NCI-H2081 treated with DMSO at 0.1 percent for 48 hours (cell line): ENCODE measurements at regions not wholly inside any gene's neighbourhood (a gene's known extent, or its start where the extent isn't known, plus 50 kb on each side); places are given as distances from the start of the nearest gene placed in this dataset.

Source experiments
- DNase-seq: peaks from one replicate; lab custom pipeline; 2025; lab: John Stamatoyannopoulos, UW

DNA sequence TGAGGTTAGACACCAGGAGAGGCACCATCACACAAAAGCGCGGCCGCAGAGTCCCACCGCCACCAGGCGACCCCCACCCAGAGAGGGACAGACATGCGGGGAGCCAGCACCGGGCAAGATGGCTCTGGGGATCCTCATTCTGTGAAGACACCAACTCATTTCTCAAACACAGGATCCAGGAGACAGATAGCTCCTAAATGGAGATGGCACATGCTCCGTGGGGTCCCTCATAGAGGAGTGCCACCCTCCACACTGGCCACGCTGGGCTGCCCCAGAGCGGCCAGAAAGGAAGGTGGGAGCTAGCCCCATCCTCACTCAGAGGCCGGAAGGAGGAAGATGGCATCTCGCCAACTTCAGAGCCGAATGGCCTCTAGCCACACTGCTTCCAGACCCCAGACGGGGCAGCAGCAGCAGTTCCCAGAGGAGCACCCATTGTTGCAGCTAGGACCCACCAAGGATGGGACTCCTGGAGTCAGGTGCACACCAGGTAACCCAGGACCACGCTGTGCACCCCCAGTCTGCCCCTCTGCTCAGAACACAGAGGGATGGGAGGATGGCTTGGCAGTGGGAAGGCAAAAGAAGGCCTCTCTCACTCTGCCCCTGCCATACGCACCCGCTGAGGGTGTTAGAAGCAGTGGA is 78.6 kb downstream of the ZIC5 start:
- DNase-seq = no peak

DNA sequence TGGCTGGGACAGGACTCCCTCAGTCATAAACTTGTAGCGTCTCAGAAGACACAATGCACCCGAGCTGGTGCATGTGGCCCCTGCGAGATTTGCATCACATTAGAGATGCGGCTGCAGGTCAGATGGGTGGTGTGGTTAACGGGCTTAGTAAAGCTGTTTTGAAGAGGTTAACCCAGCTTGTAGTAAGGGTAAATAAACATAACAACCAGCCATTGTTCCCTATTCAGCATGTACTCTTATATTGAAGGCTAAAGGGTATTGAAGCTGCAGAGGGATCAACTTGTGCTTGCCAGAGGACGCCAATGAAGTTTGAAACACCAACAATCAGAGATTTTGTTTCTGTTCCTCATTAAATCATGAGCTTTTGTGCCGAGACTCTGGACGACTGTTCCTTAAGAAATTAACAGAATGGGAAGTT is 79.4 kb downstream of the ZIC5 start:
- DNase-seq = no peak

GRCh38 chr13:99886706-99887105 is 84.9 kb downstream of the ZIC5 start:
- no peak for DNase-seq

DNA sequence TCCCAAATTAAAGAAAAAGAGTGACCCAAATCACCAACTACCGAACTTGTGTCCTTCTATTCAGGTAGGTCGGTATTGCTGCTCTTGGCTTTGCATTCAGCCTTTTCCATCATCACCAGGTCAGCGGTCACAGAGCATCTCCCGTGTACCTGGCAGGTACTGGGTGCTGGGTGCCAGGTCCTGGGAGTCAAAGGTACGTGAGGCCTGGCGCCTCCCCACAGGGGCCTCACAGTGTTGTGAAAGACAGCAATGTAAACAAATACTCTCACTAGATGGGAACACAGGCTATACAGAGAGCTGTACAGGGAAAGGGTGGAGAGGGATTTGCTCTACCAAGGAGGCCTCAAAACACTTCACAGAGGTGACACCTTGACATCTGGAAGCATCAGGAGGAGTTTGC is 86.7 kb downstream of the ZIC5 start:
- no peak for DNase-seq

DNA sequence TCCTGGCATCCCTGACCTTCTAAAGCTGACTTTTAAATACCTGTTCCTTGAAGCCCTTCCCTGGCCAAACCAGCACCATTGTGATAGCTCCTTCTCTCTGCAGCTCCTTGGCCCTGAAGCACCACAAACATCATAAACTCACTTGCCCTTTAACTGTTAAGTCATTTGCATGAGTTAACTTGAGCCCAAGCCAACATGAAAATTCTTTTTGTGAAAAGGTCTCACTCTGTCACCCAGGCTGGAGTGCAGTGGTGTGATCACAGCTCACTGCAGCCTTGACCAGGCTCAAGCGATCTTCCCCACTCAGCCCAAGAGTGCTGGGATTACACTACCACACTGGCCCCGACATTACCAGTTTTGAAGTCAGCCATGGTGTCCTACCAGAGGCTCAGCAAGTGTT is 87.8 kb downstream of the ZIC5 start:
- no peak for DNase-seq

GRCh38 chr13:99878921-99879610 is 92.5 kb downstream of the ZIC5 start:
- DNase-seq = no peak

DNA sequence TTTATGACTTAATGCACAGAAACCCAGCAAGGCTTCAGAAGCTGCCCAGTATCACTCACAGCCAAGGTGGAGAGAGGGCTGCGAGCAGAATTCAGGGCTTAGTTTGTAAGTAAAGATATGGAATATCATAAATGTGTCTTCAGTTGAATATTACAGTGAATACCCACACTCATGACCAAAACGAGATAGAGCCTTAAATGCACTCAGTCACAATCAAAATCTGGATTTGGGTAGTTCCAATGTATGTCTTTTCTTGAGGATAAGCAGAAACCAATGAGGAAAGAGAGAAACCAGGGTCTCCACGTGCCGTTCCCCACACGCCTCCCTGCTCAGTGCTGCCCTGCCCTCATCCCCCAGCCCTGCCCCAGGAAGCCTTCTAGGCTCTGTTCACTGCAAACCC is 94.9 kb downstream of the ZIC5 start:
- DNase-seq = no peak

DNA sequence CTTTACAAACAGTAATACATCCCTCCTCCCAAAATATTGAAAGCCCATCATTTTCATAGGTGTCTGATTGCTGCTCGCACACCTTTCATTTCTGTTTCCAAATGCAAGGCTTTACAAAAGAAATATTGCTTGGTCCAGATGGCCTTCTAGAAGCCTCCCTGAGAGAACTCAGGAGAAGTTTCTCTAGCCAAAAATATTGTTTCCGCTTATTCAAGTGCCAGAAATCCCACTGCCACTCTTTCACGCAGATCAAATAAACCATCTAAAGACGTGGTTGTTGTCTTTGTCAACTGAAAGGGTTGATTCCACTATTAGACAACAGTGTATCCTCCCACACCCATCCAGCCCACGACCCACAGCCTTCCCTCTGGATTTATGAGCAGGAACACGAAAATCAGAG is 96.2 kb downstream of the ZIC5 start:
- no peak for DNase-seq

- DNase-seq = no peak
These were observed 97.6 kb downstream of the ZIC5 start for GRCh38 chr13:99873832-99874430.

DNA sequence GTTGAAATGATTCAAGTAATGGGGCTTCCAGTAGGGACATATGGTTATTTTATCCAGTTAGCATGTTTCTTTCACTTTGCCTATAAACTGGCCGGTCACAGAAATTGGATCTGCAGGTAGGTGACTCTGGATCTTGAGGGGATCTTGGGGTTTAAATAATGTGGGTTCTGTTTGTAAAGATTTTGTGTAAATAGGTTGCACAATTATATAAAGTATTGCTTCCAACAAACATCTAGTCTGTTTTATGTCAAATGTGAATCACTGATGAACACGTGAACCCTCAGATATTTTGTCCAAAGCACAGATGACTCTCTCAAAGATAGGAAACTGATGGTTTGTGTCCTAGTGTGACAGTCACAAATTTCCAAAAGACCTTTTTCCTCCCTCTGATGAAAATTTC is 98.4 kb downstream of the ZIC5 start:
- no peak for DNase-seq

DNA sequence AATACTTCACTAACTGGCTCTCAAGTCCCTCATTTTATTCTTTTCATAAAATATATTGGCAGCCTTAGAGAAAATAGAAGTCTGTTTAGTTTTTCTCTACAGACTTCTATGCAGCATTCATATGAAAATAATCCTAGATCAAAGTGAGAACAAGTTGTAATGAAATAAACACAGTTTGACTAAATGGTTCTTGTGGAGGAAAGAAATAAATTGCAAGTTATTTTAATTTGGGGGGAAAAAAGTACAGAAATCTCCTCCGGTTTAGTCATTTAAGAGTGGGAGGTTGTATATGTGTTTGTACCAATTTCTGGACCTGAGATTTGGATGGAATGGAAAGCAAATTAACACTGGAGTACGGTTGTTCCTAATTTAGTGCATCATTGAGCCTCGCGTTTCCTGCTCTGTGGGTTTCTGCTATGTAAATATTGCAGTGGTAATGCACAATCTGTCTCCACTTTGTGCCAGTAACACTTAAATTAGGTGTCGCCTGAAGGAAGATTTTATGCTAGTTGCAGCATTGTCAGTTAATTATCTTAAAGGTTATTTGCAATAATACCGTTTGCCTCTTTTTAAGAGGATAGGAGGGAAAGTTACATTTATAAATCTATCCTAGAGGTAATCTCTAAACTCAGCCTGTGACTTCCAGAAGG is 100.2 kb downstream of the ZIC5 start:
- peak; percentile 90 for DNase-seq

- DNase-seq = peak; percentile 85
These were observed 101.0 kb downstream of the ZIC5 start for GRCh38 chr13:99870541-99870940.

DNA sequence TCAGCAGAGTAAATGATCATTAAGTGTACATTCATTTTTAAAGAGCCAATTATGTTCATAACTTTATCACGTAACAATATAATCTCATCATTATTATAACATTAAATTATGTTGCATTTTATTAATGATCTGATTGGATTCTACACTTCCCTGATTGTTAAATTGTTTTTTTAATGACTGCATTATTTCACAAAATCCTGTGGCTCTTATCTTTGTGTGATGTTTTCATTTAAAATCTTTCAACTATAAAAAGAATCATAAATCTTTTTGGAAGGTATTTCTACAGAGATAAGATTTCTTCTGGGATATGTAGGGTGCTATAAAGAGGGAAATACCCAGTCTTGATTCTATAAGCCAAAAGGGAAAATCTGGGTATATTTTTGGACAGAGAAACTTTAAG is 101.7 kb downstream of the ZIC5 start:
- no peak for DNase-seq

DNA sequence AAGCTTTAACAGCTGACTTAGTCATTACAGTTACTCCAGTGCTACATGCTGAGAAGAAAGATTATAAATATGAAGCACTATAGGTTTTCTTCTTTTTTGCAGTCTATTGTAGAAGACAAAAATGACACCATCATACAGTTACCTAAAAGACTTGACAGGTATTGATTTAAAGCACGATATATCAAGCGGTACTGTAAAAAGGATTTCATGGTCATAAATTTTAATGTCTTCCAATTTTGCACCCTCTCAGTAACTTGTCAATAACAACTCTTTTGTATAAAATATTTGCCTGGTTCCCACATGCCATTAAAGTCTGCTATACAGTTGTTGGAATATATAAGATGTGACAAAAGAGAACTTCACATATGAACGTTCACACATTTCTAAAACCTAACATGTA is 102.8 kb downstream of the ZIC5 start:
- DNase-seq = no peak

- no peak for DNase-seq
These were observed 103.9 kb downstream of the ZIC5 start for GRCh38 chr13:99867535-99868257.

GRCh38 chr13:99866781-99867180 is 104.8 kb downstream of the ZIC5 start:
- DNase-seq = no peak

- no peak for DNase-seq
These were observed 106.1 kb downstream of the ZIC5 start for GRCh38 chr13:99865420-99865930.

DNA sequence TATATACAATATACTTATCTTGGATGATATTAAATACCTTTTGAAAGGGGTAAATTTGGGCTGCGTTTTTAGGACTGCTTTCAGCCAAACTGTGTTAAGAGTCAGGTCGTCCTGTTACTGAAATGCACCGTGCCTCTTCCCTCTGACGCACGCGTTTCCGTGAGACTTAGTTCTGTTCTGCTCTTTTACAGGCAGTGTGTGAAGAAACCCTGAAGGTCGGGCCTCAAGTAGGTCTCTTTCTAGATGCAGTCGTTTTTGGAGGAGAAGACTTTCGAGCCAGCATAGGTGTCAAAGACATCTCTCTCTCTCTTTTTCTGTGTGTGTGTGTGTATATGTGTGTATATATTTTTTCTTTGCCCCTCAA is 107.0 kb downstream of the ZIC5 start:
- DNase-seq = no peak

- no peak for DNase-seq
These were observed 107.6 kb downstream of the ZIC5 start for GRCh38 chr13:99863789-99864626.

GRCh38 chr13:99862244-99862643 is 109.3 kb downstream of the ZIC5 start:
- no peak for DNase-seq

GRCh38 chr13:99861771-99862170 is 109.8 kb downstream of the ZIC5 start:
- no peak for DNase-seq
